Spleen (tissue), 7 donors: ENCODE measurements at regions not wholly inside any gene's neighbourhood (a gene's known extent, or its start where the extent isn't known, plus 50 kb on each side); places are given as distances from the start of the nearest gene placed in this dataset.
"Not testable (repeated sequence)": the region's sequence is repeated elsewhere in the genome, so short reads cannot be mapped to it uniquely, and the experiment has no call there.

Experiments used
- POLR2A ChIP-seq, 3 donors: fragments of 450-650 bp; IDR thresholded peaks; one replicate each; pipeline ENCODE4 v1.5.1; 2017; ENCODE audit warnings: antibody characterized with exemption in 3 of 3, mild to moderate bottlenecking in 1 of 3
- POLR2AphosphoS5 ChIP-seq, 3 donors: sonication (generic); formaldehyde crosslinking; IDR thresholded peaks; one replicate each; pipeline ENCODE4 v1.5.1; 2017; ENCODE audit warnings: antibody characterized with exemption in 3 of 3
- TF ChIP-seq, protein P1 (sequence below), 11 experiments: fragments of 200-600 bp in 7 of 11; fragments of 450-650 bp in 4 of 11; sonication (generic) in 4 of 11; IDR thresholded peaks in 8 of 11; conservative IDR thresholded peaks in 3 of 11; 1 replicate in 7 of 11; 2 replicates in 4 of 11; pipeline versions ENCODE4 v1.4.0 to v1.8.0; 2016 to 2021; ENCODE audit warnings: antibody characterized with exemption in 11 of 11, inconsistent platforms in 4 of 11, mild to moderate bottlenecking in 1 of 11
- donor health status: DM: no; HTN: no; CAD: no; lungs with moderate emphysema.
- donor health status: DM: no; HTN: no; CAD: no.
- donor health status: DM: no; HTN: no; CAD: no.

DNA sequence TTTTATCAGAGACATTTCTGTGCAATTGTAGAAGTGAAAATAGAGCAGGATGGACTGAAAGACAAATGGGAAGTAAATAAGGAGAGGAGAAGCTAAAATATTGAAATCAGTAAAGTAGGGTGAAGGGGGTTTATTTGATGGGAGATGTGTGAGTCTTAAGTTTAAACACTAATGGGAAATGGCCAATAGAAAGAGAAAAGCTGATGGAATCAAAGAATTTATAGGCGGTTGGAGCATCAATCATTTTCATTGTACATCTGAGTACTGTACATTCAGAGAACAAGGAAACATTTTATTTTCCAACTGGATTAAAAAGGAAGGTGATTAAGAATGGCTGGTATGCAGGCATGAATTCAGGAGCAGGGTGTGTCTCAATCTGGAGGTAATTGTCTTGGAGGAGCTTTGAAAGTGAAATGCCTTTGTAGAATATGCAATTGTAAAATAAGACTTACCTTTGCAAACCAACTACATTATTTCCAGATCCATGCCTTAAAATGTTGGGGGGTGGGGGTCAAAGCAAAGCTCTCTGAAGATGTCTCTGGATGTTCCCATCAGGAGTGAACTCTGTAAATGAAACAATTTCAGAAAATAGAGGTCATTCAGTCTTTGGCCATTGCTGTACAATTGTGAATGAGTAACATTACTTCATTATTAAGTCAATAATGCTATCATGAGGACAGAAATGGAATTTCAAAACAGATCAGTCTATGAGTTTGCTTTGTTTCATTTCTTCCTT is 227.4 kb downstream of the SPATA31A1 start:
- TF ChIP-seq, protein P1, sequence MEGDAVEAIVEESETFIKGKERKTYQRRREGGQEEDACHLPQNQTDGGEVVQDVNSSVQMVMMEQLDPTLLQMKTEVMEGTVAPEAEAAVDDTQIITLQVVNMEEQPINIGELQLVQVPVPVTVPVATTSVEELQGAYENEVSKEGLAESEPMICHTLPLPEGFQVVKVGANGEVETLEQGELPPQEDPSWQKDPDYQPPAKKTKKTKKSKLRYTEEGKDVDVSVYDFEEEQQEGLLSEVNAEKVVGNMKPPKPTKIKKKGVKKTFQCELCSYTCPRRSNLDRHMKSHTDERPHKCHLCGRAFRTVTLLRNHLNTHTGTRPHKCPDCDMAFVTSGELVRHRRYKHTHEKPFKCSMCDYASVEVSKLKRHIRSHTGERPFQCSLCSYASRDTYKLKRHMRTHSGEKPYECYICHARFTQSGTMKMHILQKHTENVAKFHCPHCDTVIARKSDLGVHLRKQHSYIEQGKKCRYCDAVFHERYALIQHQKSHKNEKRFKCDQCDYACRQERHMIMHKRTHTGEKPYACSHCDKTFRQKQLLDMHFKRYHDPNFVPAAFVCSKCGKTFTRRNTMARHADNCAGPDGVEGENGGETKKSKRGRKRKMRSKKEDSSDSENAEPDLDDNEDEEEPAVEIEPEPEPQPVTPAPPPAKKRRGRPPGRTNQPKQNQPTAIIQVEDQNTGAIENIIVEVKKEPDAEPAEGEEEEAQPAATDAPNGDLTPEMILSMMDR (IDR thresholded peaks at IDR 0.05 in 8 of 11, conservative IDR thresholded peaks at IDR 0.05 in 3 of 11) = not testable (repeated sequence)
- TF ChIP-seq POLR2A, POLR2AphosphoS5 (IDR thresholded peaks at IDR 0.05): not testable (repeated sequence)
